ENCODE measurements at regions not wholly inside any gene's neighbourhood (a gene's known extent, or its start where the extent isn't known, plus 50 kb on each side); places are given as distances from the start of the nearest gene placed in this dataset.
"Not testable (repeated sequence)": the region's sequence is repeated elsewhere in the genome, so short reads cannot be mapped to it uniquely, and the experiment has no call there.

- Histone ChIP-seq H3K9me3 (ENCODE audit: control insufficient read depth, low read length) (no peaks in the 10 kb centered on the region), H3K27ac (ENCODE audit: low read depth, low read length, severe bottlenecking) (no peak overlapping the region), H3K36me3 (ENCODE audit: control insufficient read depth, insufficient read depth, low read length) (no peaks in the 10 kb centered on the region), H3K4me3 (ENCODE audit: extremely low read depth, insufficient read depth, low read length, poor library complexity, severe bottlenecking) (no peak overlapping the region), H3K4me1 (ENCODE audit: control insufficient read depth, insufficient read depth, low read length, poor library complexity, severe bottlenecking) (no peaks in the 10 kb centered on the region)
- 91 to 100% methylated on average over 2 to 3 of the region's 5 CpGs for WGBS, 2 experiments (ENCODE audit: insufficient coverage in 2 of 2)
These were observed 266.0 kb upstream of the FSIP2 start for GRCh38 chr2:185472574-185472973.

GRCh38 chr2:185473838-185474237 is 264.8 kb upstream of the FSIP2 start:
- no peaks in the 10 kb centered on the region for H3K36me3 ChIP-seq (ENCODE audit: control insufficient read depth, insufficient read depth, low read length)
- H3K9me3 ChIP-seq (ENCODE audit: control insufficient read depth, low read length), result no peaks in the 10 kb centered on the region
- 100% methylated on average over 1 to 3 of the region's 8 CpGs for WGBS, 2 experiments (ENCODE audit: insufficient coverage in 2 of 2)
- H3K27ac ChIP-seq (ENCODE audit: low read depth, low read length, severe bottlenecking), result no peak overlapping the region
- peaks cover 5% of the 10 kb centered on the region for H3K4me1 ChIP-seq (ENCODE audit: control insufficient read depth, insufficient read depth, low read length, poor library complexity, severe bottlenecking)
- H3K4me3 ChIP-seq (ENCODE audit: extremely low read depth, insufficient read depth, low read length, poor library complexity, severe bottlenecking), result no peak overlapping the region

GRCh38 chr2:185475914-185476313 is 262.7 kb upstream of the FSIP2 start:
- H3K4me3 ChIP-seq (ENCODE audit: extremely low read depth, insufficient read depth, low read length, poor library complexity, severe bottlenecking), result no peak overlapping the region
- no peaks in the 10 kb centered on the region for H3K9me3 ChIP-seq (ENCODE audit: control insufficient read depth, low read length)
- WGBS, 2 experiments (ENCODE audit: insufficient coverage in 2 of 2), result no CpG with 5 or more reads among the region's 1 CpG
- no peak overlapping the region for H3K27ac ChIP-seq (ENCODE audit: low read depth, low read length, severe bottlenecking)
- H3K4me1 ChIP-seq (ENCODE audit: control insufficient read depth, insufficient read depth, low read length, poor library complexity, severe bottlenecking), result peaks cover 5% of the 10 kb centered on the region
- H3K36me3 ChIP-seq (ENCODE audit: control insufficient read depth, insufficient read depth, low read length), result no peaks in the 10 kb centered on the region

GRCh38 chr2:185477452-185477851 is 261.2 kb upstream of the FSIP2 start:
- no peak overlapping the region for H3K4me3 ChIP-seq (ENCODE audit: extremely low read depth, insufficient read depth, low read length, poor library complexity, severe bottlenecking)
- no peak overlapping the region for H3K27ac ChIP-seq (ENCODE audit: low read depth, low read length, severe bottlenecking)
- no peaks in the 10 kb centered on the region for H3K9me3 ChIP-seq (ENCODE audit: control insufficient read depth, low read length)
- WGBS, 2 experiments (ENCODE audit: insufficient coverage in 2 of 2), result 80 to 93% methylated on average over 1 to 2 of the region's 2 CpGs
- H3K36me3 ChIP-seq (ENCODE audit: control insufficient read depth, insufficient read depth, low read length), result no peaks in the 10 kb centered on the region
- peaks cover 5% of the 10 kb centered on the region for H3K4me1 ChIP-seq (ENCODE audit: control insufficient read depth, insufficient read depth, low read length, poor library complexity, severe bottlenecking)

GRCh38 chr2:185484602-185485001 is 254.0 kb upstream of the FSIP2 start:
- Histone ChIP-seq H3K36me3 (ENCODE audit: control insufficient read depth, insufficient read depth, low read length) (no peaks in the 10 kb centered on the region), H3K4me3 (ENCODE audit: extremely low read depth, insufficient read depth, low read length, poor library complexity, severe bottlenecking) (no peak overlapping the region), H3K9me3 (ENCODE audit: control insufficient read depth, low read length) (no peaks in the 10 kb centered on the region), H3K4me1 (ENCODE audit: control insufficient read depth, insufficient read depth, low read length, poor library complexity, severe bottlenecking) (no peaks in the 10 kb centered on the region), H3K27ac (ENCODE audit: low read depth, low read length, severe bottlenecking) (no peak overlapping the region)
- WGBS, 2 experiments (ENCODE audit: insufficient coverage in 2 of 2), result no CpG with 5 or more reads among the region's 1 CpG

GRCh38 chr2:185502351-185502750 is 236.3 kb upstream of the FSIP2 start:
- no CpG with 5 or more reads among the region's 1 CpG for WGBS, 2 experiments (ENCODE audit: insufficient coverage in 2 of 2)
- Histone ChIP-seq H3K9me3 (ENCODE audit: control insufficient read depth, low read length) (no peaks in the 10 kb centered on the region), H3K27ac (ENCODE audit: low read depth, low read length, severe bottlenecking) (no peak overlapping the region), H3K4me3 (ENCODE audit: extremely low read depth, insufficient read depth, low read length, poor library complexity, severe bottlenecking) (no peak overlapping the region), H3K4me1 (ENCODE audit: control insufficient read depth, insufficient read depth, low read length, poor library complexity, severe bottlenecking) (no peaks in the 10 kb centered on the region), H3K36me3 (ENCODE audit: control insufficient read depth, insufficient read depth, low read length) (no peaks in the 10 kb centered on the region)

- WGBS, 2 experiments (ENCODE audit: insufficient coverage in 2 of 2), result 71 to 93% methylated on average over 1 to 3 of the region's 4 CpGs
- Histone ChIP-seq H3K4me3 (ENCODE audit: extremely low read depth, insufficient read depth, low read length, poor library complexity, severe bottlenecking) (no peak overlapping the region), H3K27ac (ENCODE audit: low read depth, low read length, severe bottlenecking) (no peak overlapping the region), H3K9me3 (ENCODE audit: control insufficient read depth, low read length) (peaks cover 7% of the 10 kb centered on the region), H3K36me3 (ENCODE audit: control insufficient read depth, insufficient read depth, low read length) (no peaks in the 10 kb centered on the region), H3K4me1 (ENCODE audit: control insufficient read depth, insufficient read depth, low read length, poor library complexity, severe bottlenecking) (no peaks in the 10 kb centered on the region)
These were observed 230.9 kb upstream of the FSIP2 start for GRCh38 chr2:185507719-185508118.

- no CpG with 5 or more reads among the region's 3 CpGs for WGBS, 2 experiments (ENCODE audit: insufficient coverage in 2 of 2)
- no peaks in the 10 kb centered on the region for H3K36me3 ChIP-seq (ENCODE audit: control insufficient read depth, insufficient read depth, low read length)
- H3K27ac ChIP-seq (ENCODE audit: low read depth, low read length, severe bottlenecking), result no peak overlapping the region
- H3K9me3 ChIP-seq (ENCODE audit: control insufficient read depth, low read length), result peaks cover 7% of the 10 kb centered on the region
- H3K4me3 ChIP-seq (ENCODE audit: extremely low read depth, insufficient read depth, low read length, poor library complexity, severe bottlenecking), result no peak overlapping the region
- no peaks in the 10 kb centered on the region for H3K4me1 ChIP-seq (ENCODE audit: control insufficient read depth, insufficient read depth, low read length, poor library complexity, severe bottlenecking)
These were observed 228.5 kb upstream of the FSIP2 start for GRCh38 chr2:185510060-185510459.

GRCh38 chr2:185511925-185512324 is 226.7 kb upstream of the FSIP2 start:
- no peaks in the 10 kb centered on the region for H3K4me1 ChIP-seq (ENCODE audit: control insufficient read depth, insufficient read depth, low read length, poor library complexity, severe bottlenecking)
- no peak overlapping the region for H3K4me3 ChIP-seq (ENCODE audit: extremely low read depth, insufficient read depth, low read length, poor library complexity, severe bottlenecking)
- H3K27ac ChIP-seq (ENCODE audit: low read depth, low read length, severe bottlenecking), result no peak overlapping the region
- H3K9me3 ChIP-seq (ENCODE audit: control insufficient read depth, low read length), result peaks cover 7% of the 10 kb centered on the region
- no peaks in the 10 kb centered on the region for H3K36me3 ChIP-seq (ENCODE audit: control insufficient read depth, insufficient read depth, low read length)
- no CpG with 5 or more reads among the region's 2 CpGs for WGBS, 2 experiments (ENCODE audit: insufficient coverage in 2 of 2)

- Histone ChIP-seq H3K9me3 (ENCODE audit: control insufficient read depth, low read length) (no peaks in the 10 kb centered on the region), H3K36me3 (ENCODE audit: control insufficient read depth, insufficient read depth, low read length) (no peaks in the 10 kb centered on the region), H3K4me1 (ENCODE audit: control insufficient read depth, insufficient read depth, low read length, poor library complexity, severe bottlenecking) (no peaks in the 10 kb centered on the region), H3K27ac (ENCODE audit: low read depth, low read length, severe bottlenecking) (no peak overlapping the region), H3K4me3 (ENCODE audit: extremely low read depth, insufficient read depth, low read length, poor library complexity, severe bottlenecking) (no peak overlapping the region)
- WGBS, 2 experiments (ENCODE audit: insufficient coverage in 2 of 2), result 80 to 92% methylated on average over 3 to 5 of the region's 6 CpGs
These were observed 216.1 kb upstream of the FSIP2 start for GRCh38 chr2:185522472-185522871.

GRCh38 chr2:185524242-185524641 is 214.4 kb upstream of the FSIP2 start:
- not testable (repeated sequence) for H3K4me1 ChIP-seq (ENCODE audit: control insufficient read depth, insufficient read depth, low read length, poor library complexity, severe bottlenecking); H3K9me3 ChIP-seq (ENCODE audit: control insufficient read depth, low read length); H3K4me3 ChIP-seq (ENCODE audit: extremely low read depth, insufficient read depth, low read length, poor library complexity, severe bottlenecking); H3K36me3 ChIP-seq (ENCODE audit: control insufficient read depth, insufficient read depth, low read length); H3K27ac ChIP-seq (ENCODE audit: low read depth, low read length, severe bottlenecking)
- 90 to 100% methylated on average over 2 of the region's 2 CpGs for WGBS, 2 experiments (ENCODE audit: insufficient coverage in 2 of 2)

Data from mesodermal cell (in vitro differentiated cells).